RWPE1 (cell line): ENCODE measurements at regions not wholly inside any gene's neighbourhood (a gene's known extent, or its start where the extent isn't known, plus 50 kb on each side); places are given as distances from the start of the nearest gene placed in this dataset.

ENCODE experiments used
- CTCF ChIA-PET: fragments of 350-600 bp; sonication (Branson Sonifier 250); formaldehyde crosslinking; extraction: SDS; loops from one replicate; lab custom pipeline; 2021; lab: Yijun Ruan, JAX
- POLR2A ChIA-PET: fragments of 400-600 bp; formaldehyde crosslinking; extraction: SDS; loops from one replicate; lab custom pipeline; 2020; ENCODE audit warnings: antibody characterized with exemption; ENCODE audit not compliant: low non-redundant PET; lab: Yijun Ruan, JAX
- DNase-seq: peaks from one replicate; pipeline ENCODE4 v3.0.0; 2012; ENCODE audit warnings: low spot score
- H3K27ac ChIP-seq: fragments of 450-650 bp; 2 replicates; pipeline ENCODE4 v1.5.1; 2017
- TF ChIP-seq, protein P1 (sequence below): fragments of 450-650 bp; conservative IDR thresholded peaks from 2 replicates; pipeline ENCODE4 v1.5.1; 2017; ENCODE audit warnings: low read depth, mild to moderate bottlenecking

DNA sequence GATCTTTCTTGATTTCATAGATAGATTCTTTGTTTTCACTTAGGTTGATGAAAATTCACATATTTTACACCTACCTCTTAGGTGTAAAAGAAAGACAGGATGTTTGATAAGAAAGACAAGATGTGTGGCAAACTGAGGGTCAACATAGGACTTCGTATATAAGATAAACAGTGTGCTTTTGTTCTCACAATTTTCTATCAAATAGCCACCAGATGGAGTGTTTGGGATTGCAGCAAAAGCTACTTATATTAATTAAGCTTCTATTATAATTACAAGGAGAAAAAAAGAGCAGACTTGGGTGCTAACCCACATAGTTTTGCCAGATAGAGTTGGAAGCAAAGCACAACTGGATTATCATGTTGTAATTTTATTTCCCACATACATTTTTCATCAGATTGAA lies 232.9 kb downstream of the CDH7 start:
- POLR2A ChIA-PET = no interaction called here
- no peak for DNase-seq
- no peak overlapping the region for H3K27ac ChIP-seq
- TF ChIP-seq, protein P1, sequence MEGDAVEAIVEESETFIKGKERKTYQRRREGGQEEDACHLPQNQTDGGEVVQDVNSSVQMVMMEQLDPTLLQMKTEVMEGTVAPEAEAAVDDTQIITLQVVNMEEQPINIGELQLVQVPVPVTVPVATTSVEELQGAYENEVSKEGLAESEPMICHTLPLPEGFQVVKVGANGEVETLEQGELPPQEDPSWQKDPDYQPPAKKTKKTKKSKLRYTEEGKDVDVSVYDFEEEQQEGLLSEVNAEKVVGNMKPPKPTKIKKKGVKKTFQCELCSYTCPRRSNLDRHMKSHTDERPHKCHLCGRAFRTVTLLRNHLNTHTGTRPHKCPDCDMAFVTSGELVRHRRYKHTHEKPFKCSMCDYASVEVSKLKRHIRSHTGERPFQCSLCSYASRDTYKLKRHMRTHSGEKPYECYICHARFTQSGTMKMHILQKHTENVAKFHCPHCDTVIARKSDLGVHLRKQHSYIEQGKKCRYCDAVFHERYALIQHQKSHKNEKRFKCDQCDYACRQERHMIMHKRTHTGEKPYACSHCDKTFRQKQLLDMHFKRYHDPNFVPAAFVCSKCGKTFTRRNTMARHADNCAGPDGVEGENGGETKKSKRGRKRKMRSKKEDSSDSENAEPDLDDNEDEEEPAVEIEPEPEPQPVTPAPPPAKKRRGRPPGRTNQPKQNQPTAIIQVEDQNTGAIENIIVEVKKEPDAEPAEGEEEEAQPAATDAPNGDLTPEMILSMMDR = no peak
- CTCF ChIA-PET = no interaction called here

DNA sequence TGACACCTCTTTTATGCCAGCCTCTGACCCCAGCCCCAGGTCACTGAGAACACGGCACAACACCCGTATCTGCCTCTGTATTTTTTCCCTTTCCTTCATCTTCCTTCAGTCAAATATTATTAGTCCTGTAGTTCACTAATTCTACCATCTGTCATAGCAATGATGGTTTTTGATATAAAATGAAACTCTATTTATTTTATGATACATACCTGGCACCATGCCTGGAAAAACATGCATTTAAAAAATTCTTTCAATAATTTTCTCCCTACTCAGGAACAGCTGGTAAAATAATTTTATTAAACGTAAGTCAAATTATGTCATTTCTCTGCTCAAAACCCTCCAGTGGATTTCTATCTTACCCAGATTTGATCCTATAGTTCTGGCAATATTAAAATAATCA lies 224.7 kb downstream of the CDH7 start:
- TF ChIP-seq, protein P1 = no peak
- CTCF ChIA-PET = no interaction called here
- no peak for DNase-seq
- POLR2A ChIA-PET = no interaction called here
- no peak overlapping the region for H3K27ac ChIP-seq

DNA sequence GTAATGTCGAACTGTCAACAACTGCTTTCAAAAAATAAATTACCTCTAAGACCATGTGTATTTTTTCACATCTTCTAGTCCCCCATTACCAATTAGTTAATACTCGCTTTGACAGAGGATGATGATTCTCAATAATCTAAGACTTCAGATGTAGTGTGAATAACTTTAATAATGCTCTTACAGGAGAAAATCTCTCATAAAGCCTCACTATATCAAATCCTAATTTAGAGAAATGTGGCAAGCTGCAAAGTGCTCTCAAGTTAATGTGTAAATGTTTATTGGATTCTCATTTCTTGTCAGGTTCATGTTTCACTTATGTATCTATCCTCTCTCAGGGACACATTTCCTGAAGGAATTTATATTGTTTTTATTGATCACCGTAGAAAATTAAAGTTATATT lies 223.9 kb downstream of the CDH7 start:
- no peak overlapping the region for H3K27ac ChIP-seq
- ChIA-PET POLR2A (no interaction called here), CTCF (no interaction called here)
- DNase-seq = no peak
- TF ChIP-seq, protein P1 = no peak

DNA sequence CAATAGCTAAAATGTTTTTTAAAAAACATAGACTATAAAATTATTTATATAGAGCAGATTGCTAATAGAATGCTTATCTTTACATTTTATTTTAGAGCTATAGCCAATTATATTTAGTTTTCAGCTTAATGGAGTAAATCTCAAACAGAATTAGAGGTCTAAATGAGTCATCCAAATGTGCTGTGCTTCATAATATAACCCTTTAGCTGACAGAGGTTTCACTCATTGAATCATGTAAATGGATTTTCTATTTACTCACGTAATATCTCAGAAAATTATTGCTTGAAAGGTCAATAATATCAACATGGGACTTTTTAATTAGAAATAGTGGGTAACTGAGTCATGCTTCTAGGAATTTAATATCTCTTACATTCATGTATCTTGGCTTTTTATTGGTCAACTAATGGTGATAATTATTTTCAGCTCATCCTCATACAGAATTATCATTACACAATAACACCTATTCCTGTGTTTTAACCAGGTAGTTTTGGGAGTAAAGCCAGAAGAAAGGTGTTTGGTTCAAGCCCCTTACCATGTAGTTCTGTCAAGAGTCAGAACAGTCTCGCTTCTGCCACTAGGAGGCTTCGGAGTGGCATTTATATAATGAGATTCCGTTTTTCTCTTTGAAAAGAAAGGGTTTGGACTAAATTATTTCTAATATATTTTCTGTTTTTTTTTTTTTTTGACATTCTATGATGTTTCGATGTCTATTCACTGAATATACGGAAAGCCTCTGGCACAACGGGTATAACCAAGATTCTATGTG lies 217.6 kb downstream of the CDH7 start:
- DNase-seq = no peak
- CTCF ChIA-PET = no interaction called here
- no peak overlapping the region for H3K27ac ChIP-seq
- TF ChIP-seq, protein P1 = no peak
- POLR2A ChIA-PET = no interaction called here

DNA sequence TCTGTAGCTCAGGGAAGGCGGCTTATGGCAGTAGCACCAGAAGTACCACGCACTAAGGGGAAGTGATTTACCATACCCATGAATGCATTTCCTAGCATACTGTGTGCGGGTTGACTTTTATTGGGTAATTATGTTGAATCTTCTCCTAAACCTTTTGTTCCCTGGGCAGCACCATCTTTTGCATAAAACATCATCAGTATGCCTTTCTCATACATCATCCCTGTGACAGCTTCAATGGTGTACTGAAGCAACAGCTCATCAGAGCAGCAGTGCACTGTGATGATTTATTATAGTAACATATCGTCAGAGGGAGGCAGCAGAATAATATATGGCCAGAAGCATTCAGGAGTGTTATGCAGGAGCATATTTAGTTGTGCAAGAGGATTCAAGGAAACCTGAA lies 204.9 kb downstream of the CDH7 start:
- H3K27ac ChIP-seq = no peak overlapping the region
- TF ChIP-seq, protein P1 = no peak
- no peak for DNase-seq
- POLR2A ChIA-PET = no interaction called here
- CTCF ChIA-PET = interaction anchor here (0.6 kb wide), 1 partner anchor 616 kb away, joined by 3 read pairs; no protein-coding TSS in a partner anchor

DNA sequence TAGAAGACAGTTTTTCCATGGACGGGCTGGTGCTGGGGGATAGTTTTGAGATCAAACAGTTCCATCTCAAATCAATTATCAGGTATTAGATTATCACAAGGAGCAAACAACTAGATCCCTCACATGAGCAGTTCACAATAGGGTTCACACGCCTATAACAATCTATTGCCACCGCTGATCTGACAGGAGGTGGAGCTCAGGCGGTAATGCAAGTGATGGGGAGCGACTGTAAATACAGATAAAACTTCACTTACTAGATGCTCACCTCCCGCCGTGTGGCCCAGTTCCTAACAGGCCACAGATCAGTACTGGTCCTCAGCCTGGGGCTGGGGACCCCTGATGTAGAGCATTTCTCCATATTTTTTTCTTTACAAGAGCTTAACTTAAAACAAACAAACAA lies 203.6 kb downstream of the CDH7 start:
- DNase-seq = no peak
- H3K27ac ChIP-seq = no peak overlapping the region
- TF ChIP-seq, protein P1 = no peak
- POLR2A ChIA-PET = no interaction called here
- CTCF ChIA-PET = no interaction called here
